ENCODE measurements at regions not wholly inside any gene's neighbourhood (a gene's known extent, or its start where the extent isn't known, plus 50 kb on each side); places are given as distances from the start of the nearest gene placed in this dataset.
A peak's percentile ranks its signal among the peaks of the same experiment; 100 is the strongest.

GRCh38 chr1:221644663-221645258, 97.1 kb downstream of the DUSP10 start:
- TF ChIP-seq, protein P1, sequence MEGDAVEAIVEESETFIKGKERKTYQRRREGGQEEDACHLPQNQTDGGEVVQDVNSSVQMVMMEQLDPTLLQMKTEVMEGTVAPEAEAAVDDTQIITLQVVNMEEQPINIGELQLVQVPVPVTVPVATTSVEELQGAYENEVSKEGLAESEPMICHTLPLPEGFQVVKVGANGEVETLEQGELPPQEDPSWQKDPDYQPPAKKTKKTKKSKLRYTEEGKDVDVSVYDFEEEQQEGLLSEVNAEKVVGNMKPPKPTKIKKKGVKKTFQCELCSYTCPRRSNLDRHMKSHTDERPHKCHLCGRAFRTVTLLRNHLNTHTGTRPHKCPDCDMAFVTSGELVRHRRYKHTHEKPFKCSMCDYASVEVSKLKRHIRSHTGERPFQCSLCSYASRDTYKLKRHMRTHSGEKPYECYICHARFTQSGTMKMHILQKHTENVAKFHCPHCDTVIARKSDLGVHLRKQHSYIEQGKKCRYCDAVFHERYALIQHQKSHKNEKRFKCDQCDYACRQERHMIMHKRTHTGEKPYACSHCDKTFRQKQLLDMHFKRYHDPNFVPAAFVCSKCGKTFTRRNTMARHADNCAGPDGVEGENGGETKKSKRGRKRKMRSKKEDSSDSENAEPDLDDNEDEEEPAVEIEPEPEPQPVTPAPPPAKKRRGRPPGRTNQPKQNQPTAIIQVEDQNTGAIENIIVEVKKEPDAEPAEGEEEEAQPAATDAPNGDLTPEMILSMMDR (IDR thresholded peaks at IDR 0.05): no peak
- Histone ChIP-seq H3K9me3 (no peaks in the 10 kb centered on the region), H3K4me1 (no peaks in the 10 kb centered on the region), H3K36me3 (no peaks in the 10 kb centered on the region), H3K4me3 (no peak overlapping the region), H3K27ac (no peak overlapping the region), H3K27me3 (no peaks in the 10 kb centered on the region)
- intact Hi-C loops (cut with DNase I): no loop called here
- DNase-seq: peak in 1 of 4 donors; percentile 33
- ATAC-seq: no peak

DNA sequence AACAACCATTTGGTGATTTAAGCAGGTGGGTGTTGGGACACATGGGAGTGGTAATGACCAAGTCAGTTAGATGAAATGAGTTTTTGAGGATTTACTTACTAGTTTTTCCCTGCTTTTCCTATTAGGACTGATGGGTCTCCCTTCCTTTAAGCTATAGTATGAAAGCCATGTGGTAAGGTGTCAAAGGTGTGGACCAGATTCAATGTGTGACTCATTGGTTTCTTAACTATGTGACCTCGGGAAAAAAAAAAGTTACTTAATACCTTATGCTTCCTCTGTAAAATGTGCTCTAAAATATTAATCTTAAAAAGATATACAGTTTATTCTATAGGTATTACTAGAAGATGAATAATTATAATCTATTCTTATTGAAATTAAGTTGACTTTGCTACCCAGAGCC, 93.7 kb downstream of the DUSP10 start:
- Histone ChIP-seq H3K36me3 (no peaks in the 10 kb centered on the region), H3K4me3 (no peak overlapping the region), H3K27me3 (no peaks in the 10 kb centered on the region), H3K9me3 (no peaks in the 10 kb centered on the region), H3K4me1 (no peaks in the 10 kb centered on the region), H3K27ac (no peak overlapping the region)
- TF ChIP-seq, protein P1 (IDR thresholded peaks at IDR 0.05): no peak
- intact Hi-C loops (cut with DNase I): no loop called here
- ATAC-seq (no peak), DNase-seq (no peak)

All from left lung (tissue), 4 donors.